Memory B cell (primary cell): ENCODE measurements at regions not wholly inside any gene's neighbourhood (a gene's known extent, or its start where the extent isn't known, plus 50 kb on each side); places are given as distances from the start of the nearest gene placed in this dataset.

Experiments used
- ATAC-seq: fragments of 150-1000 bp; cut with Tn5 transposase; 2 replicates; pipeline ENCODE4 v1.10.0; 2021; ENCODE audit warnings: low read depth, mild to moderate bottlenecking, moderate library complexity
- DNase-seq, 2 donors: peaks; one replicate each; pipeline ENCODE4 v3.0.0; 2022; ENCODE audit warnings: low spot score in 2 of 2
- H3K27ac Mint-ChIP-seq: one replicate; pipeline ENCODE4 v1.8.0; 2022; ENCODE audit warnings: mild to moderate bottlenecking, moderate library complexity, mixed read lengths
- H3K27me3 Mint-ChIP-seq: one replicate; pipeline ENCODE4 v1.8.0; 2022; ENCODE audit warnings: mixed read lengths
- H3K36me3 Mint-ChIP-seq: one replicate; pipeline ENCODE4 v1.8.0; 2022; ENCODE audit warnings: mild to moderate bottlenecking, mixed read lengths
- H3K4me1 Mint-ChIP-seq: one replicate; pipeline ENCODE4 v1.8.0; 2022; ENCODE audit warnings: mixed read lengths
- H3K4me3 Mint-ChIP-seq: one replicate; pipeline ENCODE4 v1.8.0; 2022; ENCODE audit warnings: mild to moderate bottlenecking, moderate library complexity, mixed read lengths
- H3K9me3 Mint-ChIP-seq: one replicate; pipeline ENCODE4 v1.8.0; 2022; ENCODE audit warnings: mixed read lengths

DNA sequence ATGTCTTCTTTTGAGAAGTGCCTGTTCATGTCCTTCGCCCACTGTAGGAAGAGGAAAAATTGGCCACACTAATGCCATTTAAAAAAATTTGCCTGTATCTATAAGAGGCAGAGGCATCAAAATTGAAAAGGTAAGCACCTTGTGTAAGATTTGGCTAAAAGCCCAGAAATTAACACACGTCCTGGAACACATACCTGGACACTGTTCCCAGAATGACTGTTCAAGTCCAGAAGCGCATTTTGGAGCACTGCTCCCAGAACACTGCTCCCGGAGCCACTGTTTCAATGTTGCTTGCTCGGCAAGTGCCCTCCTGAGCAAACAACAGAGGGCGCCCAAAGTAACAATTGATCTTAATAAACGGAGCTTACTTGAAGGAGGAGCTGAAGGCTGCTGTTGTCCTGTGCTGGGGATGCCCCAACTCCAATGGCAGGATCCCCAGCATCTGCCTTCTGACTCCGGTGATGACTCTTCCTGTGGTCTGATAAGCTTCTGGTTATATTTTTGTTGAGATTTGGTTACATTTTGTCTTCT, 1958.6 kb downstream of the C4orf33 start:
- ATAC-seq (no peak), DNase-seq (no peak)
- H3K4me1 Mint-ChIP-seq = no peaks in the 10 kb centered on the region
- H3K4me3 Mint-ChIP-seq = no peak overlapping the region
- no peaks in the 10 kb centered on the region for H3K27me3 Mint-ChIP-seq
- peaks cover 5% of the 10 kb centered on the region for H3K9me3 Mint-ChIP-seq
- H3K27ac Mint-ChIP-seq = no peak overlapping the region
- H3K36me3 Mint-ChIP-seq = no peaks in the 10 kb centered on the region

DNA sequence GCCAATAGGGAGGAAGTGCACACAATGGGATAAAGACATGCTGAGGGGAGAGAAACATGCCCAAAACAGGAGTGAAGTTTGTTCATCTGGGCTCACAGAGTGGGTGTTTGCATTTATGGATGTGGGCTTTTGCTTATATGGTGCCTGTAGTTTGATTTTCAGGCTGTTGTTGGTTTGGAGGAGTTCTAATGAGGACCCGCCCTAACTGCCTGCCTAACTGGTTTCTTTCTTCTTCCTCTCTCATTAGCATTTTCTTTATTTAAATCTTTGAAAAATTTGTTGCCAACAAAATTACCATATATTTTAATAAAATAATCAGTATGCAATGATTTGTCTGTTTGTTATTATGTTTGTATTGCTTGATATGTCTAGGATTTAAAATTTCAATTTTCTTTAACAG, 1965.8 kb downstream of the C4orf33 start:
- ATAC-seq (no peak), DNase-seq (no peak)
- H3K36me3 Mint-ChIP-seq = no peaks in the 10 kb centered on the region
- no peaks in the 10 kb centered on the region for H3K27me3 Mint-ChIP-seq
- H3K27ac Mint-ChIP-seq = no peak overlapping the region
- no peak overlapping the region for H3K4me3 Mint-ChIP-seq
- H3K9me3 Mint-ChIP-seq = peaks cover 2% of the 10 kb centered on the region
- no peaks in the 10 kb centered on the region for H3K4me1 Mint-ChIP-seq

DNA sequence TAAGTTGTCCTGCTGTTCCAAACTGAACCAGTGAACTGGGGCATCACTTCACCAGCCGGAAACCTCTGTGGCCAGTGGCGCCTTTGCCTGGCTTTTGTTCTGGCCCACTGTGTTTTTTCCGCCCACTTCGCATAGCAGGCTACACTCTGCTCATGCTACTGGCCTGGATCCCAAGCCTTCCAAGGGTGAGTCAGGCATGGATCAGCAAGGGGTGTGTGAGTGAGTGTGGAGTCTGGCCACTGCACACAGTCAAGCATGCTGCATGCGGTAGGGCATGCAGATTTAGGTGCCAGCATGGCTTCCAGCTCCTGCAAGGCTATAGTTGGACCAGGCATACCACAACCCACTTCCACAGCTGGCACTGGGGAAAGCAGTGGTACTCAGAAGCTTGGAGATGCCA, 1967.9 kb downstream of the C4orf33 start:
- Mint-ChIP-seq H3K27ac (no peak overlapping the region), H3K4me1 (no peaks in the 10 kb centered on the region), H3K27me3 (no peaks in the 10 kb centered on the region), H3K4me3 (no peak overlapping the region), H3K9me3 (peaks cover 4% of the 10 kb centered on the region), H3K36me3 (no peaks in the 10 kb centered on the region)
- ATAC-seq = no peak
- DNase-seq = no peak

DNA sequence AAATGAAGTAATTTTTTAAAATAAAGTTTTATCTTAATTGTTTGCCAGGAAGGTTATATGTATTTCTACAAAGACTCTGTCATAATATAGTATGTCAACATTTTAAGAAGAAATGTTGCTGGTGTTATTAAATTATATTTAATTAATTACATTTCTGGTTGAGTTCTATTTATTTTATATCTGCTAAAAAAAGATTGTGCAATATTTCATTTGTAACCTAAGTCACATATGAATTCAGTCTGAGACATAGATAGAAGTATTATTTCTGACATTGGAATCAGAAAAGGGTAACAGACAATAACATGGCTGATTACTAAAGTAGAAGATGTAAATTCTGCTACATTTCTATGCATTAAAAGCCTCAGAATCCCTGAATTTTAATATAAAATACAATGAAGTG, 1985.1 kb downstream of the C4orf33 start:
- Mint-ChIP-seq H3K4me1 (no peaks in the 10 kb centered on the region), H3K27me3 (no peaks in the 10 kb centered on the region), H3K9me3 (no peaks in the 10 kb centered on the region), H3K4me3 (no peak overlapping the region), H3K36me3 (no peaks in the 10 kb centered on the region), H3K27ac (no peak overlapping the region)
- DNase-seq = no peak
- no peak for ATAC-seq

DNA sequence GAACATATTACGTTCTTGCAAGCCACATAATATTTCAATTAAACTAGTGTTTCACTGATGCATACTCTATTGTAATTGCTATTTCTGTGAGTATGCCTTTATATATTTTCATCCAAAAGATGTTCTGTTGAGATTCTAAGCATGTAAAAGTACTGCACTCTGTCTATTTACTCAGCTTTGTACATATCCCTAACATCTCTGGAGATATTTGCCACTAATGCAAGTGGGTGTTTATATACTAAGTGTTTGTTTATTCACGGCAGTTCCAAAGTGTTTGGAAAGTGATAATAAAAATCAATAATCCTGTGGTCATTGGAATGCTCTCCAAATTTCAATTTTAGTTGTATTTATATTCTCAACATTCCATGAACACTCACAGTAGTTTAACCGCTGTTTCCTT, 1989.0 kb downstream of the C4orf33 start:
- ATAC-seq (no peak), DNase-seq (no peak)
- no peak overlapping the region for H3K27ac Mint-ChIP-seq
- no peaks in the 10 kb centered on the region for H3K9me3 Mint-ChIP-seq
- no peaks in the 10 kb centered on the region for H3K27me3 Mint-ChIP-seq
- H3K36me3 Mint-ChIP-seq = no peaks in the 10 kb centered on the region
- no peaks in the 10 kb centered on the region for H3K4me1 Mint-ChIP-seq
- no peak overlapping the region for H3K4me3 Mint-ChIP-seq

DNA sequence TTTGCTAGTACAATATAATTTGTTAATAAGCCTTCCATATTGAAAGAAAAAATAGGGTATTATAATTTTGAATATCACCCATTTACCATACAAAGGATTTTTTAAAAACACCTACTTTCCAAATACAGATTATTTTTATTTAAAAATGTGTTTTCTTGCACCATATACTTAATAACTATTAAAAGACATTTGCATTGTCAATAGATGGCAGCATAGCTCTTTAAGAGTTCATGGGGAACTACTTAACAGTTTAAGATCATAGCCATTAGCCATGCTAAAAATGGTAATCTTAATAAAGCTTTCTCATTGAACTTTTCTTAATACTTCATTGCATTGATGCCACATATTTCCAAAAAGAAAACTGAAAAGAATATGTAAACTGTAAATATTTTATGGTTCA, 1995.9 kb downstream of the C4orf33 start:
- DNase-seq = no peak
- Mint-ChIP-seq H3K9me3 (peaks cover 2% of the 10 kb centered on the region), H3K36me3 (no peaks in the 10 kb centered on the region), H3K27ac (no peak overlapping the region), H3K4me1 (no peaks in the 10 kb centered on the region), H3K27me3 (no peaks in the 10 kb centered on the region), H3K4me3 (no peak overlapping the region)
- no peak for ATAC-seq

DNA sequence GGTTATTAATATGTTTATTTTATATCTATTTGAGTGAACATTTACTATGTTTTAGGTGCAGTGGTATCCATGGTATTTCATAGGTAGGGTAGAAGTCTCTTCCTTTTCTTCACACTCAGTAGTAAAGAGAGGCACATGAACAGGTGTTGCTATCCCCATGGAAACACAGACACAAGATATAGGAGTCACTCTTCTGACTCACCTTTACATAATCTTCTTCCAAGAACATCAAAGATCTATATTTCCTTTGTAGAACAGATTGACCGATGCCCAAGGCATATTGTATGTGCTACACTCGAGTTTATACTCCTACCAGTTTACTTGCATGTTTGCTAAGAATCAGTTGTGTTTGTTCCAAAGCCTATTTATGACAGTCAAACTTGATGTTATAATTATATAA, 1997.4 kb downstream of the C4orf33 start:
- H3K36me3 Mint-ChIP-seq = no peaks in the 10 kb centered on the region
- no peaks in the 10 kb centered on the region for H3K27me3 Mint-ChIP-seq
- no peak for ATAC-seq
- H3K9me3 Mint-ChIP-seq = peaks cover 2% of the 10 kb centered on the region
- no peaks in the 10 kb centered on the region for H3K4me1 Mint-ChIP-seq
- no peak overlapping the region for H3K4me3 Mint-ChIP-seq
- H3K27ac Mint-ChIP-seq = no peak overlapping the region
- no peak for DNase-seq

DNA sequence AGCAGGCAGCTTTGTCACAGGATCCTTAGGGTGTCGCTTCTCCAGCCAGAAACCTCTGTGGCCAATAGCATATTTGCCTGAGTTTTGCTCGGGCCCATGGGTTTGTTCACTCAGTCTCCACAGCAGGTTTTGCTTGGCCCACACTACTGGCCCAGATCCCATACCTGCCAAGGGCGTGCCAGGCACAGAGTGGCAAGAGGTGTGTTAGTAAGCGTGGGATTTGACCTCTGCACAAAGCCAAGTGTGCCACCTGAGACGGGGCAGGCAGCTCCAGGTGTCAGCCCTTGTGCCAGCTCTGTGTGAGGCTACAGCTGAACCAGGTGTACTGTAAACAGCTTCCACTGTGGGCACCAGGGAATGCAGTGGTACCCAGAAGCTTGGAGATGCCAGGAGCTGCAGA, 2003.0 kb downstream of the C4orf33 start:
- ATAC-seq = no peak
- Mint-ChIP-seq H3K4me1 (no peaks in the 10 kb centered on the region), H3K27ac (no peak overlapping the region), H3K27me3 (no peaks in the 10 kb centered on the region), H3K4me3 (no peak overlapping the region), H3K36me3 (no peaks in the 10 kb centered on the region), H3K9me3 (peaks cover 7% of the 10 kb centered on the region)
- no peak for DNase-seq

DNA sequence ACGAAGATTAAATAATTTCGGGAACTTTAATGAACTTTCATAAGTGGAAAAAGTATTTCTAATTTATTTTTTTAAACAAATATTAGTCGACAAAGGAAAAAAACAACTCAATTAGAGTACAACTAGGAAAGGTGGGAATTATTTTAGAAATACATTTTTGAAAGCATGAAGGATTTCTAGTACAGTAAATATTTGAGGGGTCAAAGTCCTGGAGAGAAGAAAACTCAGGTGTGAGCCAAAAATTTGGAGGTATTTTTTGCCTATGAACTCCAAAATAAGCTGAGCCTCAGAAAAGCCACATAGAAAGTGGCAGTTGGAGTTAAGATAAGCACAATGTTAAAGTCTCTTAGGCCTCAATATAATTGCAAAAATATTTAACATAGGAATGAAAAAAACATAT, 2017.3 kb downstream of the C4orf33 start:
- H3K4me1 Mint-ChIP-seq = no peaks in the 10 kb centered on the region
- H3K9me3 Mint-ChIP-seq = peaks cover 2% of the 10 kb centered on the region
- no peaks in the 10 kb centered on the region for H3K27me3 Mint-ChIP-seq
- ATAC-seq = no peak
- H3K36me3 Mint-ChIP-seq = no peaks in the 10 kb centered on the region
- no peak for DNase-seq
- no peak overlapping the region for H3K4me3 Mint-ChIP-seq
- no peak overlapping the region for H3K27ac Mint-ChIP-seq

DNA sequence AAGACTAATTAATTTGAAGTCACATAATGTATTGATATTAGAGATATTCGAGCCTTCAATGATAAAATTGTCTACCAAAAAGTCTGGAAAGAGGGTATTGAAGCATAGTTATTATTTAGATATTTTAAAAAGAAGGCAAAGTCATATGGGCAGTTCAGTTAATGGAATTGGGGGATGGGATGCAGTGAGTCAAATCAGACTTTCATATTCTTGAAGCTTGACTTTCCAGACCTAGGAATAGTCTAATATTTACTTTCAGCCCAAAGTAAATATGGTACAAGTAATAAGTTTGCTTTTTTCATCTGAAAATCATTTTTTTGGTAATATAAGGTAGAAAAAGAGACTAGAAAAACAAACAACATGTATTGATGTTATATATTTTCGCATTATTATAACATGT, 2017.8 kb downstream of the C4orf33 start:
- Mint-ChIP-seq H3K4me1 (no peaks in the 10 kb centered on the region), H3K4me3 (no peak overlapping the region), H3K27ac (no peak overlapping the region), H3K36me3 (no peaks in the 10 kb centered on the region), H3K27me3 (no peaks in the 10 kb centered on the region), H3K9me3 (peaks cover 2% of the 10 kb centered on the region)
- DNase-seq (no peak), ATAC-seq (no peak)

DNA sequence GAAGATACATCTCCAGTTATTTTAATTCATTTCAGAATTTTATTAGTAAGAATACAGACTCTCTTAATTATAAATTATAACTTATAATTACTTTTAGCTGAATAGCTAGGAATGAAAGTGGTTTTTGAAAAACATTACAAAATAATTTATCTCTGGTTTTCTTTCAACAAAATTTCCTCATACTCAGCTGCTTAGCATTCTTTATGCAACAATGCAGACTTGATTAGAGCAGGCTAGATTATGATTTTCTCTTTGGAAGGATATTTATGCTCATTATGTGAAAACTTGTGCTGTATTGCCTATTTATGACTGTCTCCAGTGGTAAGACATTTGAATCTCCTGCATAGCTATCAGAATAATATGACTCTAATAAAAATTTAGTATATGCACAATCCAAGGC, 2023.7 kb downstream of the C4orf33 start:
- Mint-ChIP-seq H3K27ac (no peak overlapping the region), H3K4me1 (no peaks in the 10 kb centered on the region), H3K4me3 (no peak overlapping the region), H3K27me3 (no peaks in the 10 kb centered on the region), H3K36me3 (no peaks in the 10 kb centered on the region), H3K9me3 (peaks cover 2% of the 10 kb centered on the region)
- DNase-seq (no peak), ATAC-seq (no peak)

DNA sequence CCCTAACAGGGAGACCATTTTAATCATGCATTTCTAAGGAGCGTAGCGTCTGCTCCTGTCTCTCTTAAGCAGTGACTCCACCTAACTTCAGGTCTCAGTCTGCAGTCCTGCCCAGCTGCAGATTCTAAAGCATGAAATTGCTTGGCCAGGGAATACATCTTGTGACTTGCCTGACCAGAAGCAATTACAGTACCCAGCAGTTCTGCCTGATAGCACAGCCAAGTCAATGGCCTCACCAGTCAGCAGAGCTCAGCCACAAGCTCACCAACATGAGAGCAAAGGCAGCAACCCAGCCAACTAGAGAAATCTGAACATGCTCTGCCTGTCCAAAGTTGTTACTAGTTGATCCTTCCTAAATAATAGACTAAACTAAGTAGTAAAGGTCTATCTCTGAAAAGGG, 2011.9 kb upstream of the PCDH10 start:
- Mint-ChIP-seq H3K9me3 (peaks cover 7% of the 10 kb centered on the region), H3K4me1 (no peaks in the 10 kb centered on the region), H3K27me3 (no peaks in the 10 kb centered on the region), H3K36me3 (no peaks in the 10 kb centered on the region), H3K27ac (no peak overlapping the region), H3K4me3 (no peak overlapping the region)
- DNase-seq (no peak), ATAC-seq (no peak)

DNA sequence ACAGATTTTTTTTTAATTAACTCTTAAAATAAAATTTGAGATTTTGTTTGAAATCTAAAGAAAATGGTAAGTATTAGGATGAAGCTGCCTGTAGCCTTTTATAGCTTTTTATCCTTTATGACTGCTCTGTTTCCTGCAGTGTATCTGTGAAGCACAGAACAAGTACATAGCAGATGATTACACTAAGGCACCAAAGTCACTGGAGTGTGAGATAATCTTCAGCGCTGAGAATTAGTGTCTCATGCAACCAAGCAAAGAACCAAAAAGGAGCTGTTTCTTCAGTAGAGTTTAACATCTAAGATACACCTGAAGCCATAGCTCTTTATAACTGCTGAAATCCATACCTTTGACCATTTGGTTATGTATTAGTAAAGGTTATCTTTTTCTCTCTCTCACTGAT, 1989.8 kb upstream of the PCDH10 start:
- ATAC-seq (no peak), DNase-seq (no peak)
- no peaks in the 10 kb centered on the region for H3K9me3 Mint-ChIP-seq
- no peaks in the 10 kb centered on the region for H3K36me3 Mint-ChIP-seq
- no peaks in the 10 kb centered on the region for H3K27me3 Mint-ChIP-seq
- no peaks in the 10 kb centered on the region for H3K4me1 Mint-ChIP-seq
- no peak overlapping the region for H3K27ac Mint-ChIP-seq
- no peak overlapping the region for H3K4me3 Mint-ChIP-seq

DNA sequence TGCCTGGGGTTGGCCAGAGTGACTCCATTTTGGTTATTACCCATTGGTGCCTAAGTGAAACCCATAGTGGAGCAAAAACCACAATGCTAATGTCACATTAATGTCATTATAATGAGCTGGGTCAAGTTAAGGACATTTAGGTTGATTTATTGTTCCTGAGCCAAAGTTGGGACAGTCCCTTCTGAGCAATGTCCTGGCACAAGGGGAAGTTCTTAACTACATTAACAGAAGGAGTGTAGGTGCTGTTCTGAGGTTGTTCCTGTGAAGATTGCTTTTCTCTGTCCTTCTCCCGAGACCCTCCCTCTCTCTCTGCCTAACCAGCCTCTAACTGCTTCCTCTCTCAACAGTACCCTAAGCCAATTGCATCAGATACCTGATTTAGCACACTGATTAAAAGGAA, 1956.8 kb upstream of the PCDH10 start:
- H3K27ac Mint-ChIP-seq = no peak overlapping the region
- peaks cover 3% of the 10 kb centered on the region for H3K9me3 Mint-ChIP-seq
- H3K27me3 Mint-ChIP-seq = no peaks in the 10 kb centered on the region
- no peaks in the 10 kb centered on the region for H3K4me1 Mint-ChIP-seq
- no peaks in the 10 kb centered on the region for H3K36me3 Mint-ChIP-seq
- ATAC-seq (no peak), DNase-seq (no peak)
- H3K4me3 Mint-ChIP-seq = no peak overlapping the region

DNA sequence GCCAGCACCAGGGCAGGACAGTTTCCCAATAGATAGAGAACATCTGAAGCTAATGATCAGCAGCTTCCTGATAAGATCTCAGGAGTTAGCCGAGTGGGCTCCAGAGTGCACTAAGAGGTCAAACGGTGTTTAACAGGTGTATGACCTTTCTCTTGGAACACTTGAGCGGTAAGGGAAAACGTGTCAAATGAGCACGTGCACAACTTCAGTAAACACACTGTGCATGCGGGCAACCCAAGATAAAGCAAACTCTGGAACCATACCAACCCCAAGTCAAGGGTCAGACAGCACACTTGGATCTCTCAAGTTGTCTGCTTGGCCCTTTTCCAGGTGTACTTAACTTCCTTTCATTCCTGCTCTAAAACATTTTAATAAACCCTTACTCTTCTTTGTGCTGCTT, 1941.5 kb upstream of the PCDH10 start:
- no peaks in the 10 kb centered on the region for H3K9me3 Mint-ChIP-seq
- H3K27me3 Mint-ChIP-seq = no peaks in the 10 kb centered on the region
- ATAC-seq (no peak), DNase-seq (no peak)
- H3K4me1 Mint-ChIP-seq = no peaks in the 10 kb centered on the region
- no peaks in the 10 kb centered on the region for H3K36me3 Mint-ChIP-seq
- H3K27ac Mint-ChIP-seq = no peak overlapping the region
- no peak overlapping the region for H3K4me3 Mint-ChIP-seq

DNA sequence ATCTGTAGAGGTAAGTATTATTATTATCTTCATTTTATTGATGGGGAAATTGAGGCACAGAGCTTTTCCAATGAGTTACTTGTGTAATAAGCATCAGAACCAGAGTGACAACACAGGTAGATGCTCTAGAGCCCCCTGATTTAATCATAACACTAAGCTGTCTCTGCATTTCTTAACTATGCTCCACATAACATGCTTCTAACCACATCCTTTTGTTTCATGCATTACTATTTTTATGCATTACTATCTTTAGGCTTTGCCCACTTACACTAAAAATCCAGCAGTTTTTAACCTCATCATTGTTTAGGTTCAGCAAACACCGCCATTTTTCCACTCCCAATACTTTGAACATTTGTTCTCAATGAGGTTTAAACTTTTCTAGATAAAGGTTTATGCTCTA, 1900.8 kb upstream of the PCDH10 start:
- DNase-seq = no peak
- Mint-ChIP-seq H3K9me3 (no peaks in the 10 kb centered on the region), H3K27me3 (no peaks in the 10 kb centered on the region), H3K36me3 (no peaks in the 10 kb centered on the region), H3K4me1 (no peaks in the 10 kb centered on the region), H3K4me3 (no peak overlapping the region), H3K27ac (no peak overlapping the region)
- no peak for ATAC-seq
